KBM-7 (cell line): ENCODE measurements at regions not wholly inside any gene's neighbourhood (a gene's known extent, or its start where the extent isn't known, plus 50 kb on each side); places are given as distances from the start of the nearest gene placed in this dataset.
"Not testable (repeated sequence)": the region's sequence is repeated elsewhere in the genome, so short reads cannot be mapped to it uniquely, and the experiment has no call there.

ENCODE experiments used
- DNase-seq: peaks from one replicate; pipeline ENCODE4 v3.0.0-alpha.2; 2015
- in situ Hi-C: fragments of 300-500 bp; cut with MboI; formaldehyde crosslinking; loops from 2 replicates; pipeline ENCODE4 v1.14.3; 2020; ENCODE audit warnings: low sequenced_read_pairs, low pct_unique_long_range_greater_than_20kb, mixed read lengths

GRCh38 chr10:2899246-2899951 is 167.9 kb upstream of the PFKP start:
- no peak for DNase-seq
- in situ Hi-C loops, result no loop called here

- no peak for DNase-seq
- in situ Hi-C loops, result no loop called here
Observed at GRCh38 chr10:2898509-2898860, 168.9 kb upstream of the PFKP start.

- in situ Hi-C loops, result no loop called here
- DNase-seq, result peak; percentile 40
Observed at GRCh38 chr10:2897619-2898508, 169.5 kb upstream of the PFKP start.

GRCh38 chr10:2896334-2896733 is 171.0 kb upstream of the PFKP start:
- in situ Hi-C loops, result not testable (repeated sequence)

GRCh38 chr10:2895594-2896196 is 171.7 kb upstream of the PFKP start:
- in situ Hi-C loops, result no loop called here

More at GRCh38 chr10:2896334-2896733, 171.0 kb upstream of the PFKP start:
- not testable (repeated sequence) for DNase-seq

GRCh38 chr10:2893991-2894390 is 173.4 kb upstream of the PFKP start:
- in situ Hi-C loops, result no loop called here
- no peak for DNase-seq

More at GRCh38 chr10:2895594-2896196, 171.7 kb upstream of the PFKP start:
- no peak for DNase-seq

GRCh38 chr10:2893158-2893845 is 174.0 kb upstream of the PFKP start:
- in situ Hi-C loops, result no loop called here

GRCh38 chr10:2891770-2892124 is 175.6 kb upstream of the PFKP start:
- in situ Hi-C loops, result no loop called here
- DNase-seq, result no peak

More at GRCh38 chr10:2893158-2893845, 174.0 kb upstream of the PFKP start:
- no peak for DNase-seq

- in situ Hi-C loops, result no loop called here
- peak; percentile 51 for DNase-seq
Observed at GRCh38 chr10:2891073-2891769, 176.1 kb upstream of the PFKP start.

GRCh38 chr10:2890093-2890492 is 177.3 kb upstream of the PFKP start:
- in situ Hi-C loops, result no loop called here
- DNase-seq, result no peak

- in situ Hi-C loops, result no loop called here
- no peak for DNase-seq
Observed at GRCh38 chr10:2888403-2889004, 178.8 kb upstream of the PFKP start.

- in situ Hi-C loops, result no loop called here
- no peak for DNase-seq
Observed at GRCh38 chr10:2887391-2888070, 179.8 kb upstream of the PFKP start.

GRCh38 chr10:2886662-2887061 is 180.7 kb upstream of the PFKP start:
- no peak for DNase-seq
- in situ Hi-C loops, result no loop called here

GRCh38 chr10:2885288-2886278 is 181.8 kb upstream of the PFKP start:
- in situ Hi-C loops, result no loop called here
- peak; percentile 86 for DNase-seq

- peak; percentile 53 for DNase-seq
- in situ Hi-C loops, result not testable (repeated sequence)
Observed at GRCh38 chr10:2883983-2884540, 183.3 kb upstream of the PFKP start.

GRCh38 chr10:2883238-2883637 is 184.1 kb upstream of the PFKP start:
- no peak for DNase-seq
- in situ Hi-C loops, result no loop called here

GRCh38 chr10:2882628-2883027 is 184.7 kb upstream of the PFKP start:
- in situ Hi-C loops, result no loop called here
- no peak for DNase-seq
